Gastroesophageal sphincter (tissue), 4 donors: ENCODE measurements at regions not wholly inside any gene's neighbourhood (a gene's known extent, or its start where the extent isn't known, plus 50 kb on each side); places are given as distances from the start of the nearest gene placed in this dataset.

Source experiments
- ATAC-seq: fragments of 150-250 bp; one replicate; pipeline ENCODE4 v1.9.1; 2016; ENCODE audit warnings: mild to moderate bottlenecking, moderate library complexity
- H3K27ac ChIP-seq, 4 donors: fragments of 200-600 bp; sonication (generic) in 3 of 4; 1 replicate in 3 of 4; 2 replicates in 1 of 4; pipeline ENCODE4 v1.5.1; 2016 to 2019
- H3K27me3 ChIP-seq: fragments of 200-600 bp; sonication (generic); one replicate; pipeline ENCODE4 v1.5.1; 2019
- H3K36me3 ChIP-seq, 2 donors: fragments of 200-600 bp; sonication (generic); one replicate each; pipeline ENCODE4 v1.5.1; 2019; ENCODE audit warnings: control low read depth in 1 of 2
- H3K4me1 ChIP-seq, 3 donors: fragments of 200-600 bp; sonication (generic); 1 replicate in 2 of 3; 2 replicates in 1 of 3; pipeline ENCODE4 v1.5.1; 2016 to 2019; ENCODE audit warnings: control low read depth in 2 of 3
- H3K4me3 ChIP-seq, 2 donors: fragments of 200-600 bp; sonication (generic); one replicate each; pipeline ENCODE4 v1.5.1; 2019; ENCODE audit warnings: mild to moderate bottlenecking in 1 of 2, moderate library complexity in 1 of 2
- H3K9me3 ChIP-seq, 3 donors: fragments of 200-600 bp; sonication (generic); one replicate each; pipeline ENCODE4 v1.5.1; 2017 to 2019; ENCODE audit warnings: control low read depth in 2 of 3
- CTCF ChIP-seq, 4 experiments: fragments of 200-600 bp in 2 of 4; fragments of 450-650 bp in 2 of 4; sonication (generic) in 1 of 4; IDR thresholded peaks; one replicate each; pipeline ENCODE4 v1.5.1; 2017 to 2019; ENCODE audit warnings: antibody characterized with exemption in 4 of 4, mild to moderate bottlenecking in 2 of 4, moderate library complexity in 2 of 4
- EP300 ChIP-seq: sonication (generic); formaldehyde crosslinking; IDR thresholded peaks from one replicate; pipeline ENCODE4 v1.6.1; 2017; ENCODE audit warnings: antibody characterized with exemption, mild to moderate bottlenecking
- POLR2A ChIP-seq, 2 donors: fragments of 450-650 bp; IDR thresholded peaks; one replicate each; pipeline ENCODE4 v1.6.1; 2017; ENCODE audit warnings: antibody characterized with exemption in 2 of 2, mild to moderate bottlenecking in 2 of 2, moderate library complexity in 1 of 2
- POLR2AphosphoS5 ChIP-seq: sonication (generic); formaldehyde crosslinking; IDR thresholded peaks from one replicate; pipeline ENCODE4 v1.6.1; 2017; ENCODE audit warnings: antibody characterized with exemption
- WGBS, 2 donors: methylation state at CpG; one replicate each; pipeline ENCODE4 v1.1.5; 2018; ENCODE audit warnings: low coverage in 1 of 2; 5-methylcytosine and 5-hydroxymethylcytosine counted together

- Histone ChIP-seq H3K4me1 (peaks cover 0 to 16% (median 0%) of the 10 kb centered on the region in 3 donors), H3K4me3 (no peak overlapping the region), H3K27me3 (no peaks in the 10 kb centered on the region), H3K36me3 (no peaks in the 10 kb centered on the region), H3K9me3 (no peaks in the 10 kb centered on the region), H3K27ac (no peak overlapping the region)
- no peak for TF ChIP-seq CTCF (IDR thresholded peaks at IDR 0.05)
- TF ChIP-seq POLR2A (IDR thresholded peaks at IDR 0.05), result no peak
- no peak for TF ChIP-seq POLR2AphosphoS5
- TF ChIP-seq EP300, result no peak
- WGBS, 2 donors, result 34% methylated on average over 5 to 6 of the region's 6 CpGs
- ATAC-seq, result no peak
These were observed 220.6 kb downstream of the TPBG start for GRCh38 chr6:82584194-82584695.

GRCh38 chr6:82584856-82585255 is 221.2 kb downstream of the TPBG start:
- Histone ChIP-seq H3K36me3 (no peaks in the 10 kb centered on the region), H3K9me3 (no peaks in the 10 kb centered on the region), H3K4me1 (peaks cover 0 to 16% (median 0%) of the 10 kb centered on the region in 3 donors), H3K27me3 (no peaks in the 10 kb centered on the region), H3K27ac (no peak overlapping the region), H3K4me3 (no peak overlapping the region)
- 23 to 30% methylated on average over 3 of the region's 3 CpGs for WGBS, 2 donors
- TF ChIP-seq POLR2AphosphoS5 (no peak), POLR2A (IDR thresholded peaks at IDR 0.05) (no peak), CTCF (IDR thresholded peaks at IDR 0.05) (no peak), EP300 (no peak)
- no peak for ATAC-seq

GRCh38 chr6:82588020-82588419 is 224.4 kb downstream of the TPBG start:
- H3K4me1 ChIP-seq, result peaks cover 0 to 16% (median 0%) of the 10 kb centered on the region in 3 donors
- WGBS, 2 donors, result no CpG with 5 or more reads among the region's 3 CpGs
- H3K27ac ChIP-seq, result no peak overlapping the region
- TF ChIP-seq POLR2A (IDR thresholded peaks at IDR 0.05), result no peak
- TF ChIP-seq EP300, result no peak
- TF ChIP-seq CTCF (IDR thresholded peaks at IDR 0.05), result no peak
- no peak for TF ChIP-seq POLR2AphosphoS5
- H3K9me3 ChIP-seq, result no peaks in the 10 kb centered on the region
- no peaks in the 10 kb centered on the region for H3K36me3 ChIP-seq
- no peak for ATAC-seq
- H3K4me3 ChIP-seq, result no peak overlapping the region
- H3K27me3 ChIP-seq, result no peaks in the 10 kb centered on the region

- no peak for ATAC-seq
- TF ChIP-seq POLR2AphosphoS5 (no peak), CTCF (IDR thresholded peaks at IDR 0.05) (no peak), POLR2A (IDR thresholded peaks at IDR 0.05) (no peak), EP300 (no peak)
- H3K27me3 ChIP-seq, result no peaks in the 10 kb centered on the region
- H3K27ac ChIP-seq, result no peak overlapping the region
- no peaks in the 10 kb centered on the region for H3K9me3 ChIP-seq
- WGBS, 2 donors, result 80 to 90% methylated on average over 1 of the region's 1 CpG
- no peaks in the 10 kb centered on the region for H3K36me3 ChIP-seq
- H3K4me3 ChIP-seq, result no peak overlapping the region
- peaks cover 0 to 14% (median 0%) of the 10 kb centered on the region in 3 donors for H3K4me1 ChIP-seq
These were observed 225.3 kb downstream of the TPBG start for GRCh38 chr6:82588859-82589412.

GRCh38 chr6:82589509-82590206 is 226.0 kb downstream of the TPBG start:
- TF ChIP-seq EP300 (no peak), POLR2A (IDR thresholded peaks at IDR 0.05) (no peak), CTCF (IDR thresholded peaks at IDR 0.05) (no peak), POLR2AphosphoS5 (no peak)
- Histone ChIP-seq H3K36me3 (no peaks in the 10 kb centered on the region), H3K4me3 (no peak overlapping the region), H3K27ac (no peak overlapping the region), H3K9me3 (no peaks in the 10 kb centered on the region), H3K4me1 (peaks cover 0 to 7% (median 0%) of the 10 kb centered on the region in 3 donors), H3K27me3 (no peaks in the 10 kb centered on the region)
- 43 to 70% methylated on average over 1 to 5 of the region's 5 CpGs for WGBS, 2 donors
- ATAC-seq, result no peak
